HepG2 (cell line): ENCODE measurements at regions not wholly inside any gene's neighbourhood (a gene's known extent, or its start where the extent isn't known, plus 50 kb on each side); places are given as distances from the start of the nearest gene placed in this dataset.
"Not testable (repeated sequence)": the region's sequence is repeated elsewhere in the genome, so short reads cannot be mapped to it uniquely, and the experiment has no call there.

Experiments
- ATAC-seq: fragments of 200-7000 bp; cut with Tn5 transposase; 3 replicates; pipeline ENCODE4 v1.9.1; 2020; ENCODE audit warnings: mild to moderate bottlenecking, moderate library complexity
- BruUV-seq: library from RNA; stranded (reverse); fragments of 400-500 nt; replicated peaks from 2 replicates; lab custom pipeline; 2021; lab: Mats Ljungman, UMichigan
- CTCF ChIA-PET: fragments of 300-600 bp; formaldehyde crosslinking; extraction: SDS; loops from one replicate; lab custom pipeline; 2021; ENCODE audit warnings: low total read pairs, inconsistent platforms, low intra/inter-chr PET ratio; lab: Yijun Ruan, JAX
- POLR2A ChIA-PET: fragments of 350-600 bp; sonication (Branson Sonifier 250); formaldehyde crosslinking; loops from one replicate; lab custom pipeline; 2020; ENCODE audit warnings: antibody characterized with exemption, inconsistent platforms; lab: Yijun Ruan, JAX
- DNase-seq: peaks from one replicate; pipeline ENCODE4 v3.0.0-alpha.2; 2015; ENCODE audit warnings: low spot score
- FAIRE-seq: peaks from 3 replicates; lab custom pipeline; 2011; peaks lifted over from hg19 to GRCh38; lab: Jason Lieb, UNC
- H2AFZ ChIP-seq: one replicate; pipeline ENCODE4 v1.6.1; 2011; ENCODE audit warnings: low read length, inconsistent platforms
- H3K27ac ChIP-seq: fragments of 300-600 bp; 3 replicates; pipeline ENCODE4 v1.8.0; 2011; ENCODE audit warnings: mixed run types, mild to moderate bottlenecking, mixed read lengths, low read length, inconsistent platforms; ENCODE audit not compliant: insufficient read depth; ENCODE audit errors: extremely low read length
- H3K27me3 ChIP-seq, 2 experiments: fragments of 200-600 bp in 1 of 2; 2 replicates in 1 of 2; 3 replicates in 1 of 2; pipeline versions ENCODE4 v1.6.0 to v1.8.0; 2011; ENCODE audit warnings: low read length in 2 of 2, mild to moderate bottlenecking in 2 of 2, moderate library complexity in 2 of 2, inconsistent platforms in 1 of 2; ENCODE audit not compliant: insufficient read depth in 2 of 2, control insufficient read depth in 1 of 2
- H3K36me3 ChIP-seq, 2 experiments: fragments of 200-600 bp in 1 of 2; replicated peaks in 1 of 2; 2 replicates in 1 of 2; 3 replicates in 1 of 2; pipeline versions ENCODE4 v1.5.1 to v1.8.0; 2011; ENCODE audit warnings: low read length in 2 of 2, inconsistent platforms in 1 of 2; ENCODE audit not compliant: insufficient read depth in 2 of 2, control insufficient read depth in 1 of 2
- H3K4me1 ChIP-seq: 2 replicates; pipeline ENCODE4 v1.5.1; 2012; ENCODE audit warnings: low read length, inconsistent platforms; ENCODE audit not compliant: insufficient read depth
- H3K4me2 ChIP-seq: 2 replicates; pipeline ENCODE4 v1.6.0; 2011; ENCODE audit warnings: low read depth, low read length, inconsistent platforms
- H3K4me3 ChIP-seq, 3 experiments: fragments of 200-600 bp in 1 of 3; sonication (generic), shearing (Covaris generic) in 1 of 3; replicated peaks in 1 of 3; 2 replicates each; pipeline ENCODE4 v1.5.1; 2011 to 2016; ENCODE audit warnings: low read length in 3 of 3, inconsistent platforms in 2 of 3, low read depth in 2 of 3, mild to moderate bottlenecking in 2 of 3, control low read depth in 1 of 3, mixed read lengths in 1 of 3; ENCODE audit not compliant: insufficient read depth in 1 of 3
- H3K79me2 ChIP-seq: one replicate; pipeline ENCODE4 v1.6.1; 2011; ENCODE audit warnings: low read length, inconsistent platforms; ENCODE audit not compliant: insufficient read depth
- H3K9ac ChIP-seq: 2 replicates; pipeline ENCODE4 v1.6.0; 2011; ENCODE audit warnings: mild to moderate bottlenecking, low read depth, low read length, inconsistent platforms; ENCODE audit not compliant: insufficient read depth
- H3K9me3 ChIP-seq: 2 replicates; pipeline ENCODE4 v1.5.1; 2012; ENCODE audit warnings: mild to moderate bottlenecking, low read length
- H4K20me1 ChIP-seq: 2 replicates; pipeline ENCODE4 v1.6.0; 2011; ENCODE audit warnings: inconsistent platforms, mild to moderate bottlenecking, low read length, moderate library complexity; ENCODE audit not compliant: insufficient read depth
- ATAD3A ChIP-seq: sonication (generic); formaldehyde crosslinking; IDR thresholded peaks from 2 replicates; pipeline ENCODE4 v1.4.0; 2020; ENCODE audit warnings: missing genetic modification reagents
- GPN1 ChIP-seq: sonication (generic); formaldehyde crosslinking; IDR thresholded peaks from 2 replicates; pipeline ENCODE4 v1.5.1; 2020; ENCODE audit warnings: missing genetic modification reagents, borderline replicate concordance
- ZNF136 ChIP-seq: sonication (generic); formaldehyde crosslinking; IDR thresholded peaks from 2 replicates; pipeline ENCODE4 v1.8.1; 2022; ENCODE audit warnings: low read depth, mild to moderate bottlenecking, moderate library complexity, missing genetic modification reagents
- ZNF383 ChIP-seq: sonication (generic); formaldehyde crosslinking; IDR thresholded peaks from 2 replicates; pipeline ENCODE4 v1.4.0; 2020; ENCODE audit warnings: missing genetic modification reagents, mild to moderate bottlenecking, borderline replicate concordance
- WGBS: methylation state at CpG from one replicate; pipeline ENCODE4 v1.1.6; 2017; ENCODE audit warnings: low lambda C conversion rate; 5-methylcytosine and 5-hydroxymethylcytosine counted together
- in situ Hi-C: cut with HindIII; loops from 2 replicates; pipeline ENCODE4 v1.10.0; 2017; ENCODE audit warnings: low pct_unique_long_range_greater_than_20kb; ENCODE audit not compliant: extremely low pct_ligation_motif_present
- intact Hi-C: fragments of 100-400 bp; cut with micrococcal nuclease; formaldehyde crosslinking; loops from one replicate; pipeline ENCODE4 v1.10.0; 2022; ENCODE audit not compliant: unreplicated experiment

- TF ChIP-seq ZNF383 (CRISPR knock-in tag) (no peak), ATAD3A (no peak)
Observed at GRCh38 chr21:14740116-14740515, 194.0 kb upstream of the SAMSN1 start (continued).

- CTCF ChIA-PET, result no interaction called here
- in situ Hi-C loops, result no loop called here
- Histone ChIP-seq H3K9me3 (no peaks in the 10 kb centered on the region), H3K4me3 (no peak overlapping the region), H3K36me3 (no peaks in the 10 kb centered on the region), H4K20me1 (no peaks in the 10 kb centered on the region), H2AFZ (no peak overlapping the region), H3K27me3 (no peaks in the 10 kb centered on the region), H3K4me2 (no peak overlapping the region), H3K27ac (no peak overlapping the region), H3K79me2 (no peaks in the 10 kb centered on the region), H3K4me1 (no peaks in the 10 kb centered on the region), H3K9ac (no peak overlapping the region)
- no peak for ATAC-seq
- no TSS peak for BruUV-seq
- no peak for FAIRE-seq
- WGBS, result 6% methylated on average over 2 of the region's 2 CpGs
- TF ChIP-seq ZNF136 (CRISPR knock-in tag) (no peak), GPN1 (CRISPR knock-in tag) (no peak)
- intact Hi-C loops, result no loop called here
- no peak for DNase-seq
- POLR2A ChIA-PET, result no interaction called here
Observed at GRCh38 chr21:14739590-14739989, 193.5 kb upstream of the SAMSN1 start.

GRCh38 chr21:14738576-14738975, 192.5 kb upstream of the SAMSN1 start:
- H3K4me3 ChIP-seq, DNase-seq, H3K9me3 ChIP-seq, H3K9ac ChIP-seq, H4K20me1 ChIP-seq, H3K27ac ChIP-seq, FAIRE-seq, in situ Hi-C loops, ATAC-seq, H3K36me3 ChIP-seq, H3K79me2 ChIP-seq, POLR2A ChIA-PET, H3K4me1 ChIP-seq, H3K4me2 ChIP-seq, BruUV-seq, intact Hi-C loops, H3K27me3 ChIP-seq, H2AFZ ChIP-seq: not testable (repeated sequence)
- CTCF ChIA-PET, result interaction anchor here (1.4 kb wide), 1 partner anchor 335 kb away, joined by 6 read pairs; no protein-coding TSS in a partner anchor
- WGBS, result 23% methylated on average over 3 of the region's 3 CpGs
